GM12878 (cell line): ENCODE measurements at regions not wholly inside any gene's neighbourhood (a gene's known extent, or its start where the extent isn't known, plus 50 kb on each side); places are given as distances from the start of the nearest gene placed in this dataset.
A peak's percentile ranks its signal among the peaks of the same experiment; 100 is the strongest.

Experiments
- ATAC-seq: fragments of 200-7000 bp; cut with Tn5 transposase; 3 replicates; pipeline ENCODE4 v1.9.1; 2020; ENCODE audit warnings: mild to moderate bottlenecking, moderate library complexity
- BruUV-seq: library from RNA; stranded (reverse); fragments of 400-500 nt; replicated peaks from 2 replicates; lab custom pipeline; 2021; lab: Mats Ljungman, UMichigan
- CTCF ChIA-PET: fragments of 300-600 bp; sonication (Branson Sonifier 250); formaldehyde crosslinking; extraction: SDS; loops from one replicate; lab custom pipeline; 2021; ENCODE audit warnings: inconsistent platforms; lab: Yijun Ruan, JAX
- POLR2A ChIA-PET: fragments of 350-600 bp; formaldehyde crosslinking; extraction: SDS; loops from one replicate; lab custom pipeline; 2021; ENCODE audit warnings: inconsistent platforms; lab: Charles Lee
- RAD21 ChIA-PET: fragments of 300-600 bp; sonication (Branson Sonifier 250); formaldehyde crosslinking; loops from one replicate; lab custom pipeline; 2023; ENCODE audit warnings: antibody characterized with exemption; ENCODE audit not compliant: unreplicated experiment; lab: Charles Lee
- SMC1A ChIA-PET: fragments of 300-600 bp; sonication (Branson Sonifier 250); formaldehyde crosslinking; loops from one replicate; lab custom pipeline; 2023; ENCODE audit not compliant: unreplicated experiment, uncharacterized antibody; lab: Charles Lee
- DNase-seq: peaks from one replicate; pipeline ENCODE4 v3.0.0-alpha.2; 2011; ENCODE audit warnings: low read depth, low spot score
- FAIRE-seq: peaks from 3 replicates; lab custom pipeline; 2011; peaks lifted over from hg19 to GRCh38; lab: Jason Lieb, UNC
- H2AFZ ChIP-seq: 2 replicates; pipeline ENCODE4 v1.6.0; 2011; ENCODE audit warnings: low read depth, low read length, control low read depth; ENCODE audit not compliant: control insufficient read depth
- H3K27ac ChIP-seq: 2 replicates; pipeline ENCODE4 v1.5.1; 2011; ENCODE audit warnings: control low read depth; ENCODE audit not compliant: control insufficient read depth, insufficient read depth
- H3K27me3 ChIP-seq, 2 experiments: replicated peaks in 1 of 2; 2 replicates each; pipeline versions ENCODE4 v1.6.0 to v1.6.1; 2011; ENCODE audit warnings: low read length in 1 of 2; ENCODE audit not compliant: control insufficient read depth in 2 of 2, insufficient read depth in 2 of 2
- H3K36me3 ChIP-seq, 2 experiments: 2 replicates each; pipeline ENCODE4 v1.5.1; 2011; ENCODE audit warnings: low read length in 1 of 2; ENCODE audit not compliant: control insufficient read depth in 2 of 2, insufficient read depth in 2 of 2
- H3K4me1 ChIP-seq: 2 replicates; pipeline ENCODE4 v1.6.1; 2011; ENCODE audit warnings: mild to moderate bottlenecking, low read length, moderate library complexity, mixed read lengths; ENCODE audit not compliant: control insufficient read depth, insufficient read depth
- H3K4me2 ChIP-seq: 2 replicates; pipeline ENCODE4 v1.6.0; 2011; ENCODE audit warnings: control low read depth; ENCODE audit not compliant: control insufficient read depth, insufficient read depth
- H3K4me3 ChIP-seq: fragments of 200-600 bp; sonication (generic); 2 replicates; pipeline ENCODE4 v1.5.1; 2016
- H3K79me2 ChIP-seq: 2 replicates; pipeline ENCODE4 v1.6.0; 2011; ENCODE audit warnings: low read length; ENCODE audit not compliant: control insufficient read depth, insufficient read depth
- H3K9ac ChIP-seq: 2 replicates; pipeline ENCODE4 v1.8.0; 2011; ENCODE audit warnings: low read length, control low read depth, mixed read lengths; ENCODE audit not compliant: control insufficient read depth, insufficient read depth
- H3K9me3 ChIP-seq: replicated peaks from 3 replicates; pipeline ENCODE4 v1.5.1; 2011; ENCODE audit warnings: mild to moderate bottlenecking, low read length; ENCODE audit not compliant: control insufficient read depth, insufficient read depth
- H4K20me1 ChIP-seq: 2 replicates; pipeline ENCODE4 v1.6.0; 2011; ENCODE audit not compliant: control insufficient read depth, insufficient read depth
- ASH2L ChIP-seq: fragments of 300-600, 200-600 bp; sonication (generic); IDR thresholded peaks from 2 replicates; pipeline ENCODE4 v1.6.1; 2017; ENCODE audit warnings: low read depth, mild to moderate bottlenecking, borderline replicate concordance
- BCL11A ChIP-seq: IDR thresholded peaks from 2 replicates; pipeline ENCODE4 v1.6.1; 2011; ENCODE audit warnings: low read depth, low read length
- ESRRA ChIP-seq: IDR thresholded peaks from 2 replicates; pipeline ENCODE4 v1.6.1; 2012; ENCODE audit warnings: mild to moderate bottlenecking, low read length, improper control_type of control experiment
- HDGF ChIP-seq: fragments of 450-650 bp; IDR thresholded peaks from 2 replicates; pipeline ENCODE4 v1.6.1; 2016; ENCODE audit warnings: antibody characterized with exemption
- KDM1A ChIP-seq: fragments of 200-600 bp; sonication (generic); IDR thresholded peaks from 2 replicates; pipeline ENCODE4 v1.6.1; 2016; ENCODE audit warnings: borderline replicate concordance
- MEF2A ChIP-seq: IDR thresholded peaks from 2 replicates; pipeline ENCODE4 v1.6.1; 2011; ENCODE audit warnings: low read depth, mild to moderate bottlenecking, low read length, moderate library complexity; ENCODE audit not compliant: insufficient read depth
- MTA2 ChIP-seq: fragments of 450-650 bp; IDR thresholded peaks from 2 replicates; pipeline ENCODE4 v1.6.1; 2016; ENCODE audit warnings: low read depth, mild to moderate bottlenecking, moderate library complexity
- MYB ChIP-seq: fragments of 150-350 bp; IDR thresholded peaks from 2 replicates; pipeline ENCODE4 v1.6.1; 2014; ENCODE audit warnings: mild to moderate bottlenecking, low read depth, low read length, borderline replicate concordance
- NBN ChIP-seq: fragments of 450-650 bp; IDR thresholded peaks from 2 replicates; pipeline ENCODE4 v1.6.1; 2016
- NFXL1 ChIP-seq: fragments of 450-650 bp; IDR thresholded peaks from 2 replicates; pipeline ENCODE4 v1.6.1; 2017; ENCODE audit warnings: antibody characterized with exemption, mild to moderate bottlenecking, borderline replicate concordance
- NR2C1 ChIP-seq: fragments of 450-650 bp; IDR thresholded peaks from 2 replicates; pipeline ENCODE4 v1.6.1; 2017; ENCODE audit warnings: antibody characterized with exemption, mild to moderate bottlenecking, moderate library complexity
- NRF1 ChIP-seq: conservative IDR thresholded peaks from 2 replicates; pipeline ENCODE4 v1.6.1; 2011; ENCODE audit warnings: mild to moderate bottlenecking, low read depth, low read length, improper control_type of control experiment
- PML ChIP-seq: IDR thresholded peaks from 2 replicates; pipeline ENCODE4 v1.6.1; 2012; ENCODE audit warnings: low read length, inconsistent platforms
- SMAD5 ChIP-seq: IDR thresholded peaks from 2 replicates; pipeline ENCODE4 v1.6.1; 2016; ENCODE audit warnings: antibody characterized with exemption, low read depth
- SMARCA5 ChIP-seq: fragments of 450-650 bp; IDR thresholded peaks from 2 replicates; pipeline ENCODE4 v1.6.1; 2017; ENCODE audit warnings: mild to moderate bottlenecking
- ZZZ3 ChIP-seq: IDR thresholded peaks from 2 replicates; pipeline ENCODE4 v1.6.1; 2011; ENCODE audit warnings: low read depth; ENCODE audit not compliant: control insufficient read depth, insufficient read length
- WGBS: methylation state at CpG from one replicate; pipeline ENCODE4 v1.1.6; 2016; ENCODE audit warnings: low lambda C conversion rate; ENCODE audit not compliant: insufficient replicate concordance, insufficient coverage; ENCODE audit errors: missing lambda C conversion rate; 5-methylcytosine and 5-hydroxymethylcytosine counted together
- in situ Hi-C: fragments of 300-500 bp; cut with MboI; formaldehyde crosslinking; loops from 9 replicates; pipeline ENCODE4 v1.14.3; 2018; ENCODE audit warnings: mixed read lengths
- intact Hi-C: fragments of 100-400 bp; cut with micrococcal nuclease; formaldehyde crosslinking; loops from one replicate; pipeline ENCODE4 v1.14.2; 2022; ENCODE audit not compliant: unreplicated experiment
- TF ChIP-seq, protein P1 (sequence below): fragments of 450-650 bp; IDR thresholded peaks from 2 replicates; pipeline ENCODE4 v1.6.1; 2017; ENCODE audit warnings: mild to moderate bottlenecking, low read depth, inconsistent platforms; ENCODE audit not compliant: poor library complexity, severe bottlenecking
- TF ChIP-seq, protein P2 (sequence below): fragments of 450-650 bp; IDR thresholded peaks from 2 replicates; pipeline ENCODE4 v1.6.1; 2016; ENCODE audit warnings: mild to moderate bottlenecking

DNA sequence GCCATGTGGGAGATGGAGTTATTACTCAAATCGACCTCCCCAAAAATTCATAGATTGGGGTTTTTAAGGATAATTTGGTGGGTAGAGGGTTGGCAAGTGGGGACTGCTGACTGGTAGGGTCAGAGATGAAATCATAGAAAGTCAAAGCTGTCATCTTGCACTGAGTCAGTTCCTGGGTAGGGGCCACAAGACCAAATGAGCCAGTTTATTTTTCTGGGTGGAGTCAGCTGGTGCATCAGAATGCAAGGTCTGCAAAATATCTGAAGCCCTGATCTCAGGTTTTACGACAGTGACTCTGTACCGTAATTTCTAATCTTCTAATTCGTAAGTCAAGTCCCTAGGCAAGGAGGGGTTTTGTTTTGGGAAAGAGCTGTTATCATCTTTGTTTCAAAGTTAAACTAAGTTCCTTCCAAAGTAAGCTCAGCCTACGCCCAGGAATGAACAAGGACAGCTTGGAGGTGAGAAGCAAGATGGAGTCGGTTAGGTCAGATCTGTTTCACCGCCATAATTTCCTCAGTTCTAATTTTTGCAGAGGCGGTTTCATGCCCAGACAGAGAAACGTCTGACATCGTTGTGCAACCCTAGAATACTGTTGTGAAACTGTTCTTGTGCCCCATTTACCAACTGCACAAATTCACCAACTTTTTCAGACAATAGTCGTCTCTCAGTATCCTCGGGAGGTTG lies 104.5 kb upstream of the SFSWAP start (continued):
- TF ChIP-seq, protein P1, sequence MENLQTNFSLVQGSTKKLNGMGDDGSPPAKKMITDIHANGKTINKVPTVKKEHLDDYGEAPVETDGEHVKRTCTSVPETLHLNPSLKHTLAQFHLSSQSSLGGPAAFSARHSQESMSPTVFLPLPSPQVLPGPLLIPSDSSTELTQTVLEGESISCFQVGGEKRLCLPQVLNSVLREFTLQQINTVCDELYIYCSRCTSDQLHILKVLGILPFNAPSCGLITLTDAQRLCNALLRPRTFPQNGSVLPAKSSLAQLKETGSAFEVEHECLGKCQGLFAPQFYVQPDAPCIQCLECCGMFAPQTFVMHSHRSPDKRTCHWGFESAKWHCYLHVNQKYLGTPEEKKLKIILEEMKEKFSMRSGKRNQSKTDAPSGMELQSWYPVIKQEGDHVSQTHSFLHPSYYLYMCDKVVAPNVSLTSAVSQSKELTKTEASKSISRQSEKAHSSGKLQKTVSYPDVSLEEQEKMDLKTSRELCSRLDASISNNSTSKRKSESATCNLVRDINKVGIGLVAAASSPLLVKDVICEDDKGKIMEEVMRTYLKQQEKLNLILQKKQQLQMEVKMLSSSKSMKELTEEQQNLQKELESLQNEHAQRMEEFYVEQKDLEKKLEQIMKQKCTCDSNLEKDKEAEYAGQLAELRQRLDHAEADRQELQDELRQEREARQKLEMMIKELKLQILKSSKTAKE, result no peak
- TF ChIP-seq MTA2, result no peak
- no peak for TF ChIP-seq NRF1
- no peak for TF ChIP-seq SMAD5
- no peak for TF ChIP-seq SMARCA5
- no peak for TF ChIP-seq ASH2L
- no peak for TF ChIP-seq NFXL1
- TF ChIP-seq, all 136 proteins: peak for 0

DNA sequence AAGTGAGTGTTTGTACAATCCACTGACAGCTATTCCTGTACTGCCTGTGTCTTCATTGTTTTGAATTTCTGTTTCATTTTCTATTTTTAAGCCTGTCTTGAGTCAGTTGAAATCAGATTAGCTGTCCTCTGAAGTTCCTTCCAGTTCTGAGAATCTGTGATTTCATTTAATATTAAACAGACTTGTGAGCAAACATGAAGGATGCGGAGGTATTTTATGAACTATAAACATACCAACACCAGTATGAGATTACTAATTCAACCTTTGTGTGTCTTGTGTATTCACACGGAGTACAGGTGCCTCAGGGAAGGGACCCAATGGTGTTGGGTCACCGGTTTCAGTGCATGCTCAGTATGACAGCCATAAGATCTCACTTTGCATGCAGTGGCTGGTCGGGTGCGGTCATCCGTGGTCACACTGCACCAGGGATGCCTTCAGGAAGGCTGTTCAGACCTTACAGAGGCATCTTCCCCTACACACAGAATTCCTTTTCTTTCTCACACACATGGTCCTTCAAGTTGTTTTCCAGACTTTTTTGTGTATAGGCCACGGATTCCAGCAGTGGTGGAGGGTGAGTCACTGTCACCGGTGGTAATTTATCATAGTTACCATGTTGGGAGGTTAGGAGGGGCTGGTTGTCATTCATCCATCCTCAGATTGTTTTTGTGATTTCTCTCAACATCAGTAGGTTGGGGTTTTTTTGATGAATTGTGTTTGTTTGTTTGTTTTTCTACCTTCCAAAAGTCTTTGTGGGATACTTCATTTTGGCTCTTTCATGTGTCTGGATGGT lies 103.0 kb upstream of the SFSWAP start:
- POLR2A ChIA-PET, result no interaction called here
- Histone ChIP-seq H3K9me3 (peaks cover 2% of the 10 kb centered on the region; the same call in 2 of the 3 replicates), H3K79me2 (no peaks in the 10 kb centered on the region), H3K4me2 (peak overlapping the region; percentile 60), H3K4me3 (peak overlapping the region; percentile 39; the same call in 1 of the 2 replicates), H3K4me1 (peaks cover 44% of the 10 kb centered on the region), H3K27ac (peak overlapping the region; percentile 71), H3K36me3 (no peaks in the 10 kb centered on the region), H4K20me1 (no peaks in the 10 kb centered on the region), H2AFZ (peak overlapping the region; percentile 59), H3K9ac (peak overlapping the region; percentile 8), H3K27me3 (no peaks in the 10 kb centered on the region)
- in situ Hi-C loops, result no loop called here
- RAD21 ChIA-PET, result no interaction called here
- CTCF ChIA-PET, result no interaction called here
- DNase-seq (peak; percentile 40), ATAC-seq (peak; percentile 86), FAIRE-seq (peak; percentile 85)
- SMC1A ChIA-PET, result interaction anchor here (0.6 to 1.4 kb wide), 2 partner anchors 15 to 776 kb away, joined by 3 to 5 read pairs; no protein-coding TSS in a partner anchor
- intact Hi-C loops, result no loop called here
- BruUV-seq, result no TSS peak
- WGBS, result 5% methylated on average over 8 of the region's 8 CpGs
- no peak for TF ChIP-seq NR2C1
- no peak for TF ChIP-seq ESRRA
- TF ChIP-seq KDM1A, result no peak
- no peak for TF ChIP-seq PML
- no peak for TF ChIP-seq MYB
- TF ChIP-seq NBN, result no peak
- TF ChIP-seq, protein P2, sequence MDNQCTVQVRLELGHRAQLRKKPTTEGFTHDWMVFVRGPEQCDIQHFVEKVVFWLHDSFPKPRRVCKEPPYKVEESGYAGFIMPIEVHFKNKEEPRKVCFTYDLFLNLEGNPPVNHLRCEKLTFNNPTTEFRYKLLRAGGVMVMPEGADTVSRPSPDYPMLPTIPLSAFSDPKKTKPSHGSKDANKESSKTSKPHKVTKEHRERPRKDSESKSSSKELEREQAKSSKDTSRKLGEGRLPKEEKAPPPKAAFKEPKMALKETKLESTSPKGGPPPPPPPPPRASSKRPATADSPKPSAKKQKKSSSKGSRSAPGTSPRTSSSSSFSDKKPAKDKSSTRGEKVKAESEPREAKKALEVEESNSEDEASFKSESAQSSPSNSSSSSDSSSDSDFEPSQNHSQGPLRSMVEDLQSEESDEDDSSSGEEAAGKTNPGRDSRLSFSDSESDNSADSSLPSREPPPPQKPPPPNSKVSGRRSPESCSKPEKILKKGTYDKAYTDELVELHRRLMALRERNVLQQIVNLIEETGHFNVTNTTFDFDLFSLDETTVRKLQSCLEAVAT, result no peak
- TF ChIP-seq BCL11A, result no peak
- peak; percentile 78 for TF ChIP-seq MEF2A
- TF ChIP-seq ZZZ3, result no peak
- TF ChIP-seq HDGF, result no peak
